Stomach (tissue), 8 donors: ENCODE measurements at regions not wholly inside any gene's neighbourhood (a gene's known extent, or its start where the extent isn't known, plus 50 kb on each side); places are given as distances from the start of the nearest gene placed in this dataset.

ENCODE experiments used
- DNase-seq, 2 donors: peaks; one replicate each; pipeline versions ENCODE4 v3.0.0 to v3.0.0-alpha.2; 2013 to 2019
- H3K27ac ChIP-seq, 5 donors: fragments of 200-600 bp in 4 of 5; sonication (generic) in 4 of 5; one replicate each; pipeline ENCODE4 v1.5.1; 2013 to 2019; ENCODE audit warnings: mild to moderate bottlenecking in 1 of 5, moderate library complexity in 1 of 5
- H3K27me3 ChIP-seq, 3 donors: fragments of 200-600 bp; sonication (generic); one replicate each; pipeline ENCODE4 v1.5.1; 2017 to 2019; ENCODE audit warnings: mixed run types in 1 of 3
- H3K36me3 ChIP-seq, 4 donors: fragments of 200-600 bp; sonication (generic); 1 replicate in 3 of 4; 2 replicates in 1 of 4; pipeline ENCODE4 v1.5.1; 2016 to 2019
- H3K4me1 ChIP-seq, 4 donors: fragments of 200-600 bp; sonication (generic); one replicate each; pipeline ENCODE4 v1.5.1; 2016 to 2019
- H3K4me3 ChIP-seq, 4 donors: fragments of 200-600 bp; sonication (generic) in 3 of 4; one replicate each; pipeline ENCODE4 v1.5.1; 2016 to 2019; ENCODE audit warnings: mild to moderate bottlenecking in 1 of 4
- H3K9me3 ChIP-seq, 4 donors: fragments of 200-600 bp; sonication (generic); one replicate each; pipeline ENCODE4 v1.5.1; 2016 to 2019
- CTCF ChIP-seq, 7 experiments: fragments of 450-650 bp in 4 of 7; fragments of 200-600 bp in 3 of 7; sonication (generic) in 3 of 7; IDR thresholded peaks; one replicate each; pipeline ENCODE4 v1.5.1; 2016 to 2019; ENCODE audit warnings: antibody characterized with exemption in 7 of 7, control low read depth in 2 of 7, mild to moderate bottlenecking in 1 of 7
- EP300 ChIP-seq: sonication (generic); formaldehyde crosslinking; IDR thresholded peaks from one replicate; pipeline ENCODE4 v1.6.1; 2017; ENCODE audit warnings: antibody characterized with exemption
- POLR2A ChIP-seq, 4 donors: fragments of 450-650 bp; IDR thresholded peaks; one replicate each; pipeline ENCODE4 v1.6.1; 2016; ENCODE audit warnings: antibody characterized with exemption in 4 of 4, control low read depth in 2 of 4, mild to moderate bottlenecking in 1 of 4, moderate library complexity in 1 of 4
- POLR2AphosphoS5 ChIP-seq, 3 donors: sonication (generic); formaldehyde crosslinking; IDR thresholded peaks; one replicate each; pipeline ENCODE4 v1.6.1; 2016; ENCODE audit warnings: antibody characterized with exemption in 3 of 3
- WGBS, 5 donors: extraction: QIAGEN DNeasy Blood & Tissue Kit in 3 of 5; methylation state at CpG; one replicate each; pipeline versions ENCODE4 v1.1.5 to v1.1.7; 2013 to 2018; 5-methylcytosine and 5-hydroxymethylcytosine counted together
- intact Hi-C: fragments of 100-400 bp; cut with DNase I; formaldehyde crosslinking; loops from one replicate; pipeline ENCODE4 v1.15.1; 2023; ENCODE audit warnings: low total_unique reads
- donor health status: healthy with polysubstance abuse.
- donor health status: Bipolar disorder and iron deficiency.
- donor health status: healthy.

- no peaks in the 10 kb centered on the region for H3K4me1 ChIP-seq
- no peak overlapping the region for H3K4me3 ChIP-seq
- WGBS, 5 donors, result 55 to 69% (median 64%) methylated on average over 2 of the region's 2 CpGs
- DNase-seq, result no peak
- no peak for TF ChIP-seq EP300
- intact Hi-C loops, result no loop called here
- peaks cover 0 to 16% (median 2%) of the 10 kb centered on the region in 4 donors for H3K9me3 ChIP-seq
- no peaks in the 10 kb centered on the region for H3K27me3 ChIP-seq
- no peak overlapping the region for H3K27ac ChIP-seq
- no peaks in the 10 kb centered on the region for H3K36me3 ChIP-seq
These were observed 379.7 kb upstream of the EPHA6 start for GRCh38 chr3:96434651-96435050.

GRCh38 chr3:96449346-96449745, 365.0 kb upstream of the EPHA6 start:
- DNase-seq, result no peak
- TF ChIP-seq EP300 (no peak), POLR2AphosphoS5 (IDR thresholded peaks at IDR 0.05) (no peak)
- H3K9me3 ChIP-seq, result no peaks in the 10 kb centered on the region
- H3K4me1 ChIP-seq, result no peaks in the 10 kb centered on the region
- no peaks in the 10 kb centered on the region for H3K36me3 ChIP-seq
- no peaks in the 10 kb centered on the region for H3K27me3 ChIP-seq
- H3K4me3 ChIP-seq, result no peak overlapping the region
- 41 to 70% (median 55%) methylated on average over 1 of the region's 1 CpG for WGBS, 5 donors
- intact Hi-C loops, result no loop called here
- H3K27ac ChIP-seq, result no peak overlapping the region

GRCh38 chr3:96449803-96450202, 364.6 kb upstream of the EPHA6 start:
- TF ChIP-seq EP300 (no peak), POLR2AphosphoS5 (IDR thresholded peaks at IDR 0.05) (no peak), CTCF (IDR thresholded peaks at IDR 0.05) (no peak), POLR2A (IDR thresholded peaks at IDR 0.05) (no peak)
- intact Hi-C loops, result no loop called here
- 18 to 40% (median 24%) methylated on average over 4 of the region's 4 CpGs for WGBS, 5 donors
- Histone ChIP-seq H3K9me3 (no peaks in the 10 kb centered on the region), H3K27me3 (no peaks in the 10 kb centered on the region), H3K4me3 (no peak overlapping the region), H3K36me3 (no peaks in the 10 kb centered on the region), H3K27ac (no peak overlapping the region), H3K4me1 (no peaks in the 10 kb centered on the region)
- peak in 1 of 2 donors; percentile 48 for DNase-seq

GRCh38 chr3:96450699-96451098, 363.7 kb upstream of the EPHA6 start:
- no peaks in the 10 kb centered on the region for H3K36me3 ChIP-seq
- no peaks in the 10 kb centered on the region for H3K27me3 ChIP-seq
- H3K9me3 ChIP-seq, result peaks cover 0 to under 1% (median 0%) of the 10 kb centered on the region in 4 donors
- no peak overlapping the region for H3K4me3 ChIP-seq
- 55 to 80% (median 68%) methylated on average over 2 of the region's 2 CpGs for WGBS, 5 donors
- H3K27ac ChIP-seq, result no peak overlapping the region
- H3K4me1 ChIP-seq, result no peaks in the 10 kb centered on the region
- intact Hi-C loops, result no loop called here
- TF ChIP-seq POLR2AphosphoS5 (IDR thresholded peaks at IDR 0.05) (no peak), EP300 (no peak), CTCF (IDR thresholded peaks at IDR 0.05) (no peak), POLR2A (IDR thresholded peaks at IDR 0.05) (no peak)
- DNase-seq, result no peak

- Histone ChIP-seq H3K4me1 (no peaks in the 10 kb centered on the region), H3K27me3 (no peaks in the 10 kb centered on the region), H3K36me3 (no peaks in the 10 kb centered on the region), H3K27ac (no peak overlapping the region), H3K9me3 (no peaks in the 10 kb centered on the region), H3K4me3 (no peak overlapping the region)
- DNase-seq, result no peak
- intact Hi-C loops, result no loop called here
- TF ChIP-seq EP300 (no peak), POLR2A (IDR thresholded peaks at IDR 0.05) (no peak), POLR2AphosphoS5 (IDR thresholded peaks at IDR 0.05) (no peak), CTCF (IDR thresholded peaks at IDR 0.05) (no peak)
- 55 to 76% (median 65%) methylated on average over 2 of the region's 2 CpGs for WGBS, 5 donors
These were observed 348.9 kb upstream of the EPHA6 start for GRCh38 chr3:96465521-96465920.
